Jurkat, Clone E6-1 (cell line): ENCODE measurements at regions not wholly inside any gene's neighbourhood (a gene's known extent, or its start where the extent isn't known, plus 50 kb on each side); places are given as distances from the start of the nearest gene placed in this dataset.
"Not testable (repeated sequence)": the region's sequence is repeated elsewhere in the genome, so short reads cannot be mapped to it uniquely, and the experiment has no call there.

Experiments
- DNase-seq: peaks from one replicate; pipeline ENCODE4 v3.0.0-alpha.2; 2011; ENCODE audit warnings: low read depth, low spot score
- H3K4me3 ChIP-seq: 2 replicates; pipeline ENCODE4 v1.5.1; 2011; ENCODE audit warnings: mild to moderate bottlenecking, low read length, control low read depth, moderate library complexity

- no peak overlapping the region for H3K4me3 ChIP-seq
- no peak for DNase-seq
These were observed 213.8 kb upstream of the SLC8A1 start for GRCh38 chr2:40665493-40666232.

GRCh38 chr2:40666398-40666797 lies 214.5 kb upstream of the SLC8A1 start:
- DNase-seq, result no peak
- no peak overlapping the region for H3K4me3 ChIP-seq

GRCh38 chr2:40668425-40668824 lies 216.5 kb upstream of the SLC8A1 start:
- H3K4me3 ChIP-seq, result no peak overlapping the region
- DNase-seq, result no peak

GRCh38 chr2:40676134-40676790 lies 224.4 kb upstream of the SLC8A1 start:
- not testable (repeated sequence) for H3K4me3 ChIP-seq, DNase-seq

GRCh38 chr2:40680547-40680946 lies 228.7 kb upstream of the SLC8A1 start:
- H3K4me3 ChIP-seq, result no peak overlapping the region
- no peak for DNase-seq

- no peak for DNase-seq
- H3K4me3 ChIP-seq, result no peak overlapping the region
These were observed 238.1 kb upstream of the SLC8A1 start for GRCh38 chr2:40690036-40690435.

GRCh38 chr2:40690525-40690924 lies 238.6 kb upstream of the SLC8A1 start:
- H3K4me3 ChIP-seq, result no peak overlapping the region
- DNase-seq, result no peak

- DNase-seq, result no peak
- H3K4me3 ChIP-seq, result no peak overlapping the region
These were observed 248.5 kb upstream of the SLC8A1 start for GRCh38 chr2:40700231-40700954.

- DNase-seq, H3K4me3 ChIP-seq: not testable (repeated sequence)
These were observed 260.5 kb upstream of the SLC8A1 start for GRCh38 chr2:40712197-40712894.

- H3K4me3 ChIP-seq, result no peak overlapping the region
- no peak for DNase-seq
These were observed 265.0 kb upstream of the SLC8A1 start for GRCh38 chr2:40716879-40717278.

GRCh38 chr2:40719414-40719813 lies 267.5 kb upstream of the SLC8A1 start:
- H3K4me3 ChIP-seq, result no peak overlapping the region
- DNase-seq, result no peak

- DNase-seq, result no peak
- H3K4me3 ChIP-seq, result no peak overlapping the region
These were observed 269.7 kb upstream of the SLC8A1 start for GRCh38 chr2:40721595-40721994.

GRCh38 chr2:40723194-40723593 lies 271.3 kb upstream of the SLC8A1 start:
- no peak for DNase-seq

GRCh38 chr2:40725040-40725439 lies 273.1 kb upstream of the SLC8A1 start:
- no peak for DNase-seq
- H3K4me3 ChIP-seq, result no peak overlapping the region

More at GRCh38 chr2:40723194-40723593, 271.3 kb upstream of the SLC8A1 start:
- no peak overlapping the region for H3K4me3 ChIP-seq

GRCh38 chr2:40725950-40726349 lies 274.1 kb upstream of the SLC8A1 start:
- no peak for DNase-seq

GRCh38 chr2:40734797-40735196 lies 282.9 kb upstream of the SLC8A1 start:
- DNase-seq, result no peak
- no peak overlapping the region for H3K4me3 ChIP-seq

More at GRCh38 chr2:40725950-40726349, 274.1 kb upstream of the SLC8A1 start:
- H3K4me3 ChIP-seq, result no peak overlapping the region

GRCh38 chr2:40737180-40737579 lies 285.3 kb upstream of the SLC8A1 start:
- no peak overlapping the region for H3K4me3 ChIP-seq
- no peak for DNase-seq

- no peak for DNase-seq
- H3K4me3 ChIP-seq, result no peak overlapping the region
These were observed 288.5 kb upstream of the SLC8A1 start for GRCh38 chr2:40740419-40740818.

GRCh38 chr2:40741532-40741931 lies 289.6 kb upstream of the SLC8A1 start:
- no peak for DNase-seq
- H3K4me3 ChIP-seq, result no peak overlapping the region

- no peak for DNase-seq
- H3K4me3 ChIP-seq, result no peak overlapping the region
These were observed 294.3 kb upstream of the SLC8A1 start for GRCh38 chr2:40746191-40746590.
